ENCODE measurements at regions not wholly inside any gene's neighbourhood (a gene's known extent, or its start where the extent isn't known, plus 50 kb on each side); places are given as distances from the start of the nearest gene placed in this dataset.

GRCh38 chr4:186904101-186904500 is 180.4 kb upstream of the FAT1 start:
- TF ChIP-seq CTCF (IDR thresholded peaks at IDR 0.05) (no peak), EZH2 (IDR thresholded peaks at IDR 0.05) (no peak), EZH2phosphoT487 (IDR thresholded peaks at IDR 0.05) (no peak)

Data from neural progenitor cell (in vitro differentiated cells).